SH-SY5Y (cell line): ENCODE measurements at regions not wholly inside any gene's neighbourhood (a gene's known extent, or its start where the extent isn't known, plus 50 kb on each side); places are given as distances from the start of the nearest gene placed in this dataset.

ENCODE experiments used
- GATA2 ChIP-seq: IDR thresholded peaks from 2 replicates; pipeline ENCODE4 v1.6.1; 2011; ENCODE audit warnings: mild to moderate bottlenecking, low read depth, low read length
- GATA3 ChIP-seq: IDR thresholded peaks from 2 replicates; pipeline ENCODE4 v1.6.1; 2011; ENCODE audit warnings: low read depth, mild to moderate bottlenecking, low read length, moderate library complexity

GRCh38 chr6:140225701-140226436 lies 851.4 kb upstream of the CITED2 start:
- TF ChIP-seq GATA3 = peak; percentile 59
- TF ChIP-seq GATA2 = peak; percentile 60; the same call in 1 of the 2 replicates
